Osteoblast (primary cell): ENCODE measurements at regions not wholly inside any gene's neighbourhood (a gene's known extent, or its start where the extent isn't known, plus 50 kb on each side); places are given as distances from the start of the nearest gene placed in this dataset.
A peak's percentile ranks its signal among the peaks of the same experiment; 100 is the strongest.

Experiments
- DNase-seq: peaks from one replicate; pipeline ENCODE4 v3.0.0; 2011; ENCODE audit warnings: low spot score, mixed read lengths; ENCODE audit not compliant: insufficient read length; ENCODE audit errors: missing footprints
- H2AFZ ChIP-seq: 2 replicates; pipeline ENCODE4 v1.6.0; 2011; ENCODE audit warnings: mild to moderate bottlenecking, low read length
- H3K27ac ChIP-seq: 2 replicates; pipeline ENCODE4 v1.5.1; 2011; ENCODE audit warnings: mild to moderate bottlenecking, low read depth, low read length, moderate library complexity
- H3K27me3 ChIP-seq: 2 replicates; pipeline ENCODE4 v1.6.0; 2012; ENCODE audit warnings: mild to moderate bottlenecking, control low read depth, inconsistent platforms, low read length, moderate library complexity; ENCODE audit not compliant: insufficient read depth
- H3K36me3 ChIP-seq: 2 replicates; pipeline ENCODE4 v1.5.1; 2011; ENCODE audit warnings: mild to moderate bottlenecking, low read length, control low read depth, moderate library complexity; ENCODE audit not compliant: insufficient read depth
- H3K4me1 ChIP-seq: 2 replicates; pipeline ENCODE4 v1.5.1; 2011; ENCODE audit warnings: mild to moderate bottlenecking, low read length, control low read depth, moderate library complexity; ENCODE audit not compliant: insufficient read depth
- H3K4me2 ChIP-seq: 2 replicates; pipeline ENCODE4 v1.6.0; 2011; ENCODE audit warnings: mild to moderate bottlenecking, low read length; ENCODE audit not compliant: insufficient read depth
- H3K4me3 ChIP-seq: fragments of 200-600 bp; sonication (generic); 3 replicates; pipeline ENCODE4 v1.5.1; 2012; ENCODE audit warnings: mild to moderate bottlenecking, low read length, inconsistent platforms; ENCODE audit not compliant: insufficient read depth
- H3K79me2 ChIP-seq: 2 replicates; pipeline ENCODE4 v1.6.0; 2012; ENCODE audit warnings: mild to moderate bottlenecking, low read length, control low read depth, inconsistent platforms; ENCODE audit not compliant: insufficient read depth
- H3K9me3 ChIP-seq: 2 replicates; pipeline ENCODE4 v1.5.1; 2011; ENCODE audit warnings: low read depth, low read length, control low read depth
- H4K20me1 ChIP-seq: 2 replicates; pipeline ENCODE4 v1.6.0; 2012; ENCODE audit warnings: mild to moderate bottlenecking, low read length, control low read depth; ENCODE audit not compliant: insufficient read depth
- CTCF ChIP-seq: IDR thresholded peaks from 2 replicates; pipeline ENCODE4 v1.5.1; 2011; ENCODE audit warnings: mild to moderate bottlenecking, low read depth, low read length, moderate library complexity; ENCODE audit errors: extremely low read depth

DNA sequence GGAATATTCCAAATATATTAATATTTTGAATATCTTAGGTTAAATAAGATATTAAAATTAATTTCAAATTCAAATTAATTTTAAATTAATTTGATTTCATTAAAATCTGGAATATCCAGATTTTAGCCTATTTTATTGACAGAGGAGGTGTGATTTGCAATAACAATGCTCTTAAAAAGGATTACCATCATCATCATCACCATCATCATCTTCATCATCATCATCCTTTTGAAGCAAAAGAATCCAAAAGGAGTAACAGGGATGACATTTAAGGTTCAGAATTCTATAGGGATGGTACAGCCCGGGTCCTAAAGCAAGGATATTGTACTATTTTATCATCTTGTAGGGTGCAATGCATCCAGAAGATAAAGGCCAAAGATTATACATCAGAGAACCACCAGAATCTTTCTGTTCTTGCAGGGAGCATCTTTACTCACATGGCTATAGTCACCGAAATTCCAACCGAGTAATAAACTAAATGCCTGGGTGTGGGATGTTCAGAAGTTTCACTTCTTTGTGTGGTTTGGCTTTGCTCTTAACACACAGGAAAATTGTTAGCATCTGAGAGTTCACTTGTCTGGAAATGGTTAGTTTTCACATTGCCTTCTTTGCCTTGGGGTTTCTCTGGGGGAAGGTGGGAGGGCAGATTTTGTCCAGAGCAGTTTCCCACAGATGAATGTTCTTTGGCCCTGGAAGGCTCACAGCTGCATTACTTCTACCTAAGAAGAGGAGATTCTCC, 99.1 kb upstream of the ITGA6 start:
- Histone ChIP-seq H3K4me1 (peaks cover 9% of the 10 kb centered on the region), H3K4me2 (no peak overlapping the region), H3K79me2 (no peaks in the 10 kb centered on the region), H3K9me3 (no peaks in the 10 kb centered on the region), H2AFZ (no peak overlapping the region), H3K36me3 (no peaks in the 10 kb centered on the region), H3K27ac (no peak overlapping the region), H3K27me3 (no peaks in the 10 kb centered on the region), H4K20me1 (no peaks in the 10 kb centered on the region), H3K4me3 (no peak overlapping the region)
- TF ChIP-seq CTCF: no peak
- peak; percentile 52 for DNase-seq

DNA sequence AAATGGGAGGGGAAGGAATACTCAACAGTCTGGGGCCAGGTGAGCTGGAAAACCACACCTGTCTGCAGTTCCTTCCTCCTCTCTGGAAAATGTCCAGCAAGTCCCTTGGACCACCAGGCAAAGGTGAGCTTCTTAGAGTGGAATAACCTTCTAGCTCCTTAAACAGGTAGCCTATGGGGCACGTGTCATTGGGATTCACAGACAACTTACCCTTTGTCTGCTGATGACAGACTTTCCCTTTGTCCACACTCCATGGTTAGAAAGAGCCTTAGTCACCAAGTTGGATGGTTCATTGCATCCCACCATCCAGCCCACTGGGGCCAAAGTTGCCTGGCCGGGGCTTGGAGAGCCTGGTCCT, 98.0 kb upstream of the ITGA6 start:
- Histone ChIP-seq H3K4me1 (peaks cover 9% of the 10 kb centered on the region), H3K36me3 (no peaks in the 10 kb centered on the region), H3K4me2 (no peak overlapping the region), H3K4me3 (no peak overlapping the region), H2AFZ (no peak overlapping the region), H4K20me1 (no peaks in the 10 kb centered on the region), H3K79me2 (no peaks in the 10 kb centered on the region), H3K9me3 (no peaks in the 10 kb centered on the region), H3K27me3 (no peaks in the 10 kb centered on the region), H3K27ac (no peak overlapping the region)
- TF ChIP-seq CTCF: no peak
- DNase-seq: no peak

- Histone ChIP-seq H3K27ac (no peak overlapping the region), H3K4me1 (peaks cover 9% of the 10 kb centered on the region), H4K20me1 (no peaks in the 10 kb centered on the region), H3K79me2 (no peaks in the 10 kb centered on the region), H3K9me3 (no peaks in the 10 kb centered on the region), H2AFZ (no peak overlapping the region), H3K27me3 (no peaks in the 10 kb centered on the region), H3K4me2 (no peak overlapping the region), H3K4me3 (no peak overlapping the region), H3K36me3 (no peaks in the 10 kb centered on the region)
- peak; percentile 34 for DNase-seq
- no peak for TF ChIP-seq CTCF
Observed at GRCh38 chr2:172329774-172330671, 97.4 kb upstream of the ITGA6 start.

DNA sequence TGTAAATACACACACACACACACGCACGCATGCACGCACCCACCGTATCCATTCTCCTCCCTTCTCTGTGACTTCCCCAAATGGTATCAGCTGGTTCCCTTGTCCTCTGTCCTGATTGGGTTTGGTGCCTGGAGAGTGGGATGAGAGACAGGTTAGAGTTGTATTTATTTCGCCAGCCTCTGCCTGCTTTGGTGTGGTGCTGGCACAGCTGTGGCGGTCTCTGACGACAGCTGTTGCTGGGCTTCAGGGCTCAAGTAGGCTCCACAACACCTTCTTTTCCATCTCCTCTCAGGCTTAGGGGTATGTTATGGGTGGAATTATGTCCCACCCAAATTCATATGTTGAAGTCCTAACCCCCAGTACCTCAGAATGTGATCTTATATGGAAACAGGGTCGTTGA, 94.9 kb upstream of the ITGA6 start:
- no peak overlapping the region for H2AFZ ChIP-seq
- no peaks in the 10 kb centered on the region for H3K79me2 ChIP-seq
- peaks cover 7% of the 10 kb centered on the region for H3K4me1 ChIP-seq
- H3K27ac ChIP-seq: no peak overlapping the region
- DNase-seq: no peak
- no peaks in the 10 kb centered on the region for H3K9me3 ChIP-seq
- no peaks in the 10 kb centered on the region for H3K27me3 ChIP-seq
- H3K36me3 ChIP-seq: no peaks in the 10 kb centered on the region
- no peak for TF ChIP-seq CTCF
- no peak overlapping the region for H3K4me2 ChIP-seq
- no peak overlapping the region for H3K4me3 ChIP-seq
- H4K20me1 ChIP-seq: no peaks in the 10 kb centered on the region
